HFF-Myc (cell line): ENCODE measurements at regions not wholly inside any gene's neighbourhood (a gene's known extent, or its start where the extent isn't known, plus 50 kb on each side); places are given as distances from the start of the nearest gene placed in this dataset.

ENCODE experiments used
- DNase-seq: peaks from one replicate; pipeline ENCODE4 v3.0.0-alpha.2; 2011; ENCODE audit warnings: low read depth; ENCODE audit errors: extremely low read depth
- H3K4me3 ChIP-seq: replicated peaks from 2 replicates; pipeline ENCODE4 v1.5.1; 2011; ENCODE audit warnings: low read depth, mild to moderate bottlenecking, control low read depth, low read length
- TF ChIP-seq, protein P1 (sequence below): IDR thresholded peaks from 2 replicates; pipeline ENCODE4 v1.5.1; 2012; ENCODE audit warnings: mild to moderate bottlenecking, low read depth, low read length, control low read depth; ENCODE audit errors: missing control alignments

DNA sequence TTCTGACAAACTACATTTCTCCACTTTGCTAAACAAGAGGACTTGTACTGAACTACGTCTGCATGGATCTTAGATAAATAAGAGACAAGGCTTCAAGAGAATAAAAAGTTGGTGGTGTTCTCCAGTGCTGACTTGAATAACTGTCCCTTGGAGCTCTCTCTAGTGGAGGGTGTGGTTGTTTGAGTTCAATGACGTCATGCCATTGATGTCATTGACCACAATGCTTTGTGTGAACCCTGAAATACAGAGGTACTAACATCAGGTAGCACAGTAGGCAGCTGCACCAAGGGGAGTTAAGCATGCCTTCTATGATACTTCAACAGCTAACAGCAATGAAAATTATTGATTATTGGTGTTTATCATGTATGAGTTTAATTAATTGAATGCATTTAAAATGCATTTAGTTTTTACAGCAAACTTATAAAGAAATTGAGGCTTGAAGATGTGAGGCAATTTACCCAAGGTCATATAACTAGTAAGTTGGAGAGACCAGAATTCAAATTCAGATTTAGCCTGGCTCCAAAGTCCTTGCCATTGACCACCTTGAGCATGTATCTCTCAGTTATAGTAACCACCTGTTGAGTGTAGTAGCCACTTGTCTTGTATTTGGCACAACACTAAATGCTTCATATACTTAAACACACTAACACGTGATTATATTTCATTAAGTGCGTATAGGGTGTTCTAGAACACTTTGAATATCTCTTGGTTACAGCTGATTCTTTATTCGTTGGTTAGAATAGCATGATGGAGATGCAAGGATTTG lies 126.0 kb upstream of the ANKRD28 start:
- DNase-seq, result no peak
- H3K4me3 ChIP-seq, result no peak overlapping the region
- TF ChIP-seq, protein P1, sequence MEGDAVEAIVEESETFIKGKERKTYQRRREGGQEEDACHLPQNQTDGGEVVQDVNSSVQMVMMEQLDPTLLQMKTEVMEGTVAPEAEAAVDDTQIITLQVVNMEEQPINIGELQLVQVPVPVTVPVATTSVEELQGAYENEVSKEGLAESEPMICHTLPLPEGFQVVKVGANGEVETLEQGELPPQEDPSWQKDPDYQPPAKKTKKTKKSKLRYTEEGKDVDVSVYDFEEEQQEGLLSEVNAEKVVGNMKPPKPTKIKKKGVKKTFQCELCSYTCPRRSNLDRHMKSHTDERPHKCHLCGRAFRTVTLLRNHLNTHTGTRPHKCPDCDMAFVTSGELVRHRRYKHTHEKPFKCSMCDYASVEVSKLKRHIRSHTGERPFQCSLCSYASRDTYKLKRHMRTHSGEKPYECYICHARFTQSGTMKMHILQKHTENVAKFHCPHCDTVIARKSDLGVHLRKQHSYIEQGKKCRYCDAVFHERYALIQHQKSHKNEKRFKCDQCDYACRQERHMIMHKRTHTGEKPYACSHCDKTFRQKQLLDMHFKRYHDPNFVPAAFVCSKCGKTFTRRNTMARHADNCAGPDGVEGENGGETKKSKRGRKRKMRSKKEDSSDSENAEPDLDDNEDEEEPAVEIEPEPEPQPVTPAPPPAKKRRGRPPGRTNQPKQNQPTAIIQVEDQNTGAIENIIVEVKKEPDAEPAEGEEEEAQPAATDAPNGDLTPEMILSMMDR, result no peak

DNA sequence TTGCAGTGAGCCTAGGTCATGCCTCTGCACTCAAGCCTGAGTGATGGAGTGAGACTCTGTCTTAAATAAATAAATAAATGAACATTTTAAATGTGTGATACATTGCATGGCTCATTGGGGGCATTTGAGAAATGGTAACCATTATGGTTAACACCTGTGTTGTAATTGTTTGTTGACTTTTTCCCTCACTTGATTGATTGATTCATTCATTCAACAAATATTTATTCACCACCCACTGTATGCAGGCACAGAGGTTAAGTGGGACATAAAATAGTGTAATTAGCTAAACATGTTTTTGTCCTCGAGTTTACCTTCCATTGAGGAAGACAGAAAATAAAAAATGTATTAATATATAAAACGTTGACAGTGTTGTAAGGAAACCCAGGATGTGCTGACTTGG lies 127.1 kb upstream of the ANKRD28 start:
- no peak for DNase-seq
- TF ChIP-seq, protein P1, result no peak
- H3K4me3 ChIP-seq, result no peak overlapping the region

GRCh38 chr3:15926871-15927270 lies 129.1 kb upstream of the ANKRD28 start:
- TF ChIP-seq, protein P1, result no peak
- H3K4me3 ChIP-seq, result no peak overlapping the region
- no peak for DNase-seq

DNA sequence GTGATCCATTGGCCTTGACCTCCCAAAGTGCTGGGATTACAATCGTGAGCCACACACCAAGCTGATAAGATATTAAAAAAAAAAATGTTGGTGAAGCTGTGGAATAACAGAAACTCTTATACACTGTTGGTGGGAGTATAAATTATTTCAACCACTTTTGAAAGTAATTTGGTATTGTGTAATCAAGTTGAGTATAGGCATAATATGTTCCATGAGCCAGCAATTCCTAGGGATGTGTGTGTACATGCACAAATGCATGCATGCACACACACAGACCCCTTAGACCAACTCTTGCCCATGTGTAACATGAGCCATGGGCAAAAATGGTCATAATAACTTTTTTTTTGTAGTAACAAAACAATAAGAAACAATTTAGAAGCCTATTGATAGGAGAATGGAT lies 130.2 kb upstream of the ANKRD28 start:
- no peak overlapping the region for H3K4me3 ChIP-seq
- DNase-seq, result no peak
- TF ChIP-seq, protein P1, result no peak

DNA sequence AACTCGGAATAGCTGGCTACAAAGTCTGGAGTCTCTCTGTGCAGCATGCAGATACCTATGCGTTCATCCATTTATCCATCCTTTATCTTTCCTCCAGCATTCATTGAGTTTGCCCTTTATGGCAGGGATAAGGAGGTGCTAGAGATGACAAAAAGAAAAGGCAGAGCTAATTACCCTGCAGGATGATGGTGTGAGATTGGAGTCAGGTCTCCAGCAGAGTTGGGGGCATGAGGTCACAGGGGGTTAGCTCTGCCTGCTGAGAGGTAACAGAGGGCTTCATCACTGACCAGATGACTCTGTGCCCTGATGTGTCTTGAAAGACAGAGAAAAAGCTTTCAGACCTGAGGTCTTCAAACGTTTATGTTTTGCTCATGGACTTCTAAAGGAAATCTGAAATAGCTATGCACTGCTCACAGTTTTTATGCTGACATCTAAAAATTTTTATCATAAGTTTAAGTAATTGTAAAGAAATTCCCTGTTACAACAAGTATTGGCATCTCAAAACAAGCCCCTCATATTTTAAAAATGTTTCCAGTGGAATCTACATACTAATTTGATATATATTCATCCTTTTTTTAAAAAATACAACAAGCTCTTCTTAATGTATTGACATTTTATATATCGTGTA lies 132.3 kb upstream of the ANKRD28 start:
- TF ChIP-seq, protein P1, result no peak
- no peak for DNase-seq
- no peak overlapping the region for H3K4me3 ChIP-seq

- TF ChIP-seq, protein P1, result no peak
- DNase-seq, result no peak
- H3K4me3 ChIP-seq, result no peak overlapping the region
Measured at GRCh38 chr3:15932348-15933300, 134.8 kb upstream of the ANKRD28 start.
